ENCODE measurements at regions not wholly inside any gene's neighbourhood (a gene's known extent, or its start where the extent isn't known, plus 50 kb on each side); places are given as distances from the start of the nearest gene placed in this dataset.

DNA sequence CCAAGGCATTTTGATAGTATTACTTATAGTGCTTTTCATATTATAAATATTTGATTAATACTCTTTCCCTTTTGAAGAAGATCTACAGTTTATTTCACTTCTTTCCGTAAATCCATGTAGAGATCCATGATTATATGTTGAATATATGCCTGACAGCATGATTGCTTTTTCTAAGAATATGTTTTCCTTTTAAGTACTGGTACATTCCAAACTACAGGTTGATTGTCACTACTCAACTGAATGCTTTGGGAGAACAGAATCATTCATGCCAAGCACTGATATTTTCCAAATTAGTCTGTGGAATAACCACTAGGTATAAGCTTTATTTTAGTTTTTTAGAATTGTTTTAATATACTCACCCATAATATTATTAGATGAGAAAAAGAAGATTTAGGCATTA is 330.2 kb downstream of the BCKDHB start:
- no peaks in the 10 kb centered on the region for H3K9me3 Mint-ChIP-seq
- no peak overlapping the region for H3K27ac Mint-ChIP-seq
- TF ChIP-seq, protein P1, sequence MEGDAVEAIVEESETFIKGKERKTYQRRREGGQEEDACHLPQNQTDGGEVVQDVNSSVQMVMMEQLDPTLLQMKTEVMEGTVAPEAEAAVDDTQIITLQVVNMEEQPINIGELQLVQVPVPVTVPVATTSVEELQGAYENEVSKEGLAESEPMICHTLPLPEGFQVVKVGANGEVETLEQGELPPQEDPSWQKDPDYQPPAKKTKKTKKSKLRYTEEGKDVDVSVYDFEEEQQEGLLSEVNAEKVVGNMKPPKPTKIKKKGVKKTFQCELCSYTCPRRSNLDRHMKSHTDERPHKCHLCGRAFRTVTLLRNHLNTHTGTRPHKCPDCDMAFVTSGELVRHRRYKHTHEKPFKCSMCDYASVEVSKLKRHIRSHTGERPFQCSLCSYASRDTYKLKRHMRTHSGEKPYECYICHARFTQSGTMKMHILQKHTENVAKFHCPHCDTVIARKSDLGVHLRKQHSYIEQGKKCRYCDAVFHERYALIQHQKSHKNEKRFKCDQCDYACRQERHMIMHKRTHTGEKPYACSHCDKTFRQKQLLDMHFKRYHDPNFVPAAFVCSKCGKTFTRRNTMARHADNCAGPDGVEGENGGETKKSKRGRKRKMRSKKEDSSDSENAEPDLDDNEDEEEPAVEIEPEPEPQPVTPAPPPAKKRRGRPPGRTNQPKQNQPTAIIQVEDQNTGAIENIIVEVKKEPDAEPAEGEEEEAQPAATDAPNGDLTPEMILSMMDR (conservative IDR thresholded peaks at IDR 0.05) = no peak
- H3K27me3 Mint-ChIP-seq = no peaks in the 10 kb centered on the region
- H3K4me3 Mint-ChIP-seq = no peak overlapping the region
- no peak for DNase-seq (ENCODE audit: extremely low spot score, unreplicated experiment)
- H3K36me3 Mint-ChIP-seq = no peaks in the 10 kb centered on the region
- peaks cover 12% of the 10 kb centered on the region for H3K4me1 Mint-ChIP-seq (ENCODE audit: unreplicated experiment)

- no peak overlapping the region for H3K27ac Mint-ChIP-seq
- H3K27me3 Mint-ChIP-seq = no peaks in the 10 kb centered on the region
- TF ChIP-seq, protein P1 (conservative IDR thresholded peaks at IDR 0.05) = no peak
Measured at GRCh38 chr6:80435457-80435856, 329.0 kb downstream of the BCKDHB start.

GRCh38 chr6:80434691-80435350 is 328.4 kb downstream of the BCKDHB start:
- Mint-ChIP-seq H3K27me3 (no peaks in the 10 kb centered on the region), H3K4me3 (no peak overlapping the region)

More at GRCh38 chr6:80435457-80435856, 329.0 kb downstream of the BCKDHB start:
- no peaks in the 10 kb centered on the region for H3K36me3 Mint-ChIP-seq
- peaks cover 12% of the 10 kb centered on the region for H3K4me1 Mint-ChIP-seq (ENCODE audit: unreplicated experiment)
- no peak overlapping the region for H3K4me3 Mint-ChIP-seq
- no peak for DNase-seq (ENCODE audit: extremely low spot score, unreplicated experiment)
- no peaks in the 10 kb centered on the region for H3K9me3 Mint-ChIP-seq

DNA sequence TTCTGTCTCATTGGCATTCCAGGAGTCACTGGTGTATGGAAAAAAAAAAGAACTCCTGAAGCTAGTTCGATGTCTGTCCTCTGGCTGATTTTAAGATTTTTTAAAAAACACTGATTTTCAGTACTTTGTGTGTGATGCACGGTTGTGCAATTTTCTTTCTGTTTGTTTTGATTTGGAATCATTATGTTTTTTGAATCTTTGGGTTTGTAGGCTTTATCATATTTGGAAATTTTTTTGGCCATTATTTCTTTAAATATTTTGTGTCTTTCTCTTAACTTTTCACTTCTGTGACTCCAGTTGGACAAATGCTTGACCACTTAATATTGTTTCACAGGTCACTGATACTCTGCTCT is 327.2 kb downstream of the BCKDHB start:
- Mint-ChIP-seq H3K27ac (no peak overlapping the region), H3K4me1 (ENCODE audit: unreplicated experiment) (peaks cover 4% of the 10 kb centered on the region), H3K4me3 (no peak overlapping the region), H3K36me3 (no peaks in the 10 kb centered on the region), H3K27me3 (no peaks in the 10 kb centered on the region), H3K9me3 (no peaks in the 10 kb centered on the region)
- TF ChIP-seq, protein P1 (conservative IDR thresholded peaks at IDR 0.05) = no peak
- DNase-seq (ENCODE audit: extremely low spot score, unreplicated experiment) = no peak

More at GRCh38 chr6:80434691-80435350, 328.4 kb downstream of the BCKDHB start:
- DNase-seq (ENCODE audit: extremely low spot score, unreplicated experiment) = no peak
- H3K4me1 Mint-ChIP-seq (ENCODE audit: unreplicated experiment) = peaks cover 11% of the 10 kb centered on the region
- H3K27ac Mint-ChIP-seq = no peak overlapping the region
- no peaks in the 10 kb centered on the region for H3K36me3 Mint-ChIP-seq
- no peaks in the 10 kb centered on the region for H3K9me3 Mint-ChIP-seq
- TF ChIP-seq, protein P1 (conservative IDR thresholded peaks at IDR 0.05) = no peak

DNA sequence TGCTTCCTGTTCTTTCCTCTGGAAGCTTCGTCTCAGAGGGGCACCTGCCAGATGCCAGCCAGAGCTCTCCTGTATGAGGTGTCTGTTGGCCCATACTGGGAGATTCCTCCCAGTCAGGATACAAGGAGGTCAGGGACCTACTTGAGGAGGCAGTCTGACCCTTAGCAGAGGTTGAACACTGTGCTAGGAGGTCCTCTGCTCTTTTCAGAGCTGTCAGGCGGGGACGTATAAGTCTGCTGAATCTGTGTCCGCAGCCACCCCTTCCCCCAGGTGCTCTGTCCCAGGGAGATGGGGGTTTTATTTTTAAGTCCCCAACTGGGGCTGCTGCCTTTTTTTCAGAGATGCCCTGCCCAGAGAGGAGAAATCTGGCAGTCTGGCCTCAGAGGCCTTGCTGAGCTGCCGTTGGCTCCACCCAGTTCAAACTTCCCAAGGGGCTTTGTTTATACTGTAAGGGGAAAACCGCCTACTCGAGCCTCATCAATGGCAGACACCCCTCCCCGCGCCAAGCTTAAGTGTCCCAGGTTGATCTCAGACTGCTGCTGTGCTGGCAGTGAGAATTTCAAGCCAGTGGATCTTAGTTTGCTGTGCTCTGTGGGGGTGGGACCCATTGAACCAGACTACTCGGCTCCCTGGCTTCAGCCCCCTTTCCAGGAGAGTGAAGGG is 326.7 kb downstream of the BCKDHB start:
- H3K27me3 Mint-ChIP-seq = no peaks in the 10 kb centered on the region
- H3K9me3 Mint-ChIP-seq = no peaks in the 10 kb centered on the region
- no peak overlapping the region for H3K27ac Mint-ChIP-seq
- no peaks in the 10 kb centered on the region for H3K36me3 Mint-ChIP-seq
- no peak for DNase-seq (ENCODE audit: extremely low spot score, unreplicated experiment)
- H3K4me3 Mint-ChIP-seq = no peak overlapping the region
- peaks cover 4% of the 10 kb centered on the region for H3K4me1 Mint-ChIP-seq (ENCODE audit: unreplicated experiment)
- TF ChIP-seq, protein P1 (conservative IDR thresholded peaks at IDR 0.05) = no peak
